ENCODE measurements at regions not wholly inside any gene's neighbourhood (a gene's known extent, or its start where the extent isn't known, plus 50 kb on each side); places are given as distances from the start of the nearest gene placed in this dataset.

GRCh38 chr14:86513564-86513963 is 983.6 kb downstream of the FLRT2 start:
- DNase-seq (ENCODE audit: low spot score): no peak

- DNase-seq (ENCODE audit: low spot score): no peak
Measured at GRCh38 chr14:86513056-86513455, 983.1 kb downstream of the FLRT2 start.

GRCh38 chr14:86510491-86510890 is 980.5 kb downstream of the FLRT2 start:
- DNase-seq (ENCODE audit: low spot score): no peak

- no peak for DNase-seq (ENCODE audit: low spot score)
Measured at GRCh38 chr14:86505808-86506207, 975.9 kb downstream of the FLRT2 start.

- DNase-seq (ENCODE audit: low spot score): no peak
Measured at GRCh38 chr14:86501611-86502010, 971.7 kb downstream of the FLRT2 start.

- no peak for DNase-seq (ENCODE audit: low spot score)
Measured at GRCh38 chr14:86491743-86492142, 961.8 kb downstream of the FLRT2 start.

- DNase-seq (ENCODE audit: low spot score): peak; percentile 4
Measured at GRCh38 chr14:86481104-86481503, 951.2 kb downstream of the FLRT2 start.

- DNase-seq (ENCODE audit: low spot score): no peak
Measured at GRCh38 chr14:86464341-86464740, 934.4 kb downstream of the FLRT2 start.

GRCh38 chr14:86462193-86462753 is 932.3 kb downstream of the FLRT2 start:
- no peak for DNase-seq (ENCODE audit: low spot score)

- DNase-seq (ENCODE audit: low spot score): no peak
Measured at GRCh38 chr14:86457481-86458135, 927.7 kb downstream of the FLRT2 start.

- DNase-seq (ENCODE audit: low spot score): no peak
Measured at GRCh38 chr14:86450085-86450484, 920.1 kb downstream of the FLRT2 start.

GRCh38 chr14:86442135-86442534 is 912.2 kb downstream of the FLRT2 start:
- no peak for DNase-seq (ENCODE audit: low spot score)

- DNase-seq (ENCODE audit: low spot score): no peak
Measured at GRCh38 chr14:86430853-86431252, 900.9 kb downstream of the FLRT2 start.

GRCh38 chr14:86423214-86423613 is 893.3 kb downstream of the FLRT2 start:
- no peak for DNase-seq (ENCODE audit: low spot score)

- no peak for DNase-seq (ENCODE audit: low spot score)
Measured at GRCh38 chr14:86420131-86420530, 890.2 kb downstream of the FLRT2 start.

- no peak for DNase-seq (ENCODE audit: low spot score)
Measured at GRCh38 chr14:86414146-86414545, 884.2 kb downstream of the FLRT2 start.

- no peak for DNase-seq (ENCODE audit: low spot score)
Measured at GRCh38 chr14:86404989-86405649, 875.2 kb downstream of the FLRT2 start.

- peak; percentile 16 for DNase-seq (ENCODE audit: low spot score)
Measured at GRCh38 chr14:86404425-86404824, 874.5 kb downstream of the FLRT2 start.

GRCh38 chr14:86402545-86402944 is 872.6 kb downstream of the FLRT2 start:
- DNase-seq (ENCODE audit: low spot score): no peak

- DNase-seq (ENCODE audit: low spot score): no peak
Measured at GRCh38 chr14:86391085-86391484, 861.1 kb downstream of the FLRT2 start.

GRCh38 chr14:86388216-86388615 is 858.3 kb downstream of the FLRT2 start:
- no peak for DNase-seq (ENCODE audit: low spot score)

GRCh38 chr14:86373886-86374285 is 843.9 kb downstream of the FLRT2 start:
- no peak for DNase-seq (ENCODE audit: low spot score)

- DNase-seq (ENCODE audit: low spot score): no peak
Measured at GRCh38 chr14:86372402-86372801, 842.5 kb downstream of the FLRT2 start.

GRCh38 chr14:86364634-86365033 is 834.7 kb downstream of the FLRT2 start:
- DNase-seq (ENCODE audit: low spot score): no peak

All from HuH-7 (cell line).